ENCODE measurements at regions not wholly inside any gene's neighbourhood (a gene's known extent, or its start where the extent isn't known, plus 50 kb on each side); places are given as distances from the start of the nearest gene placed in this dataset.

- BruUV-seq (replicated peaks) = no TSS peak
- Histone ChIP-seq H3K4me1 (ENCODE audit: insufficient read depth, low read length, poor library complexity, severe bottlenecking) (no peaks in the 10 kb centered on the region), H3K36me3 (ENCODE audit: insufficient read depth, low read length, poor library complexity, severe bottlenecking) (no peaks in the 10 kb centered on the region), H3K27me3 (replicated peaks; ENCODE audit: insufficient read depth, low read depth, low read length, poor library complexity) (no peaks in the 10 kb centered on the region), H3K27ac (ENCODE audit: low read depth, low read length, poor library complexity, severe bottlenecking) (no peak overlapping the region), H3K4me3 (ENCODE audit: low read depth, low read length, poor library complexity, severe bottlenecking) (no peak overlapping the region), H3K9me3 (ENCODE audit: low read depth, low read length, poor library complexity, severe bottlenecking) (no peaks in the 10 kb centered on the region)
- TF ChIP-seq CTCF (conservative IDR thresholded peaks at IDR 0.05; ENCODE audit: low read depth, low read length) (no peak), EZH2 (IDR thresholded peaks at IDR 0.05; ENCODE audit: borderline replicate concordance, low read depth, low read length, poor library complexity, severe bottlenecking) (no peak)
- ChIA-PET POLR2A (ENCODE audit: low non-redundant PET) (no interaction called here), CTCF (no interaction called here)
- DNase-seq (ENCODE audit: low spot score) = no peak
- intact Hi-C loops (cut with micrococcal nuclease; ENCODE audit: unreplicated experiment) = no loop called here
These were observed 167.6 kb upstream of the COL8A1 start for GRCh38 chr3:99470841-99471240.

- Histone ChIP-seq H3K36me3 (ENCODE audit: insufficient read depth, low read length, poor library complexity, severe bottlenecking) (no peaks in the 10 kb centered on the region), H3K4me3 (ENCODE audit: low read depth, low read length, poor library complexity, severe bottlenecking) (no peak overlapping the region), H3K4me1 (ENCODE audit: insufficient read depth, low read length, poor library complexity, severe bottlenecking) (no peaks in the 10 kb centered on the region), H3K27me3 (replicated peaks; ENCODE audit: insufficient read depth, low read depth, low read length, poor library complexity) (no peaks in the 10 kb centered on the region), H3K9me3 (ENCODE audit: low read depth, low read length, poor library complexity, severe bottlenecking) (no peaks in the 10 kb centered on the region), H3K27ac (ENCODE audit: low read depth, low read length, poor library complexity, severe bottlenecking) (no peak overlapping the region)
- DNase-seq (ENCODE audit: low spot score) = no peak
- CTCF ChIA-PET = no interaction called here
- POLR2A ChIA-PET (ENCODE audit: low non-redundant PET) = no interaction called here
- BruUV-seq (replicated peaks) = no TSS peak
- intact Hi-C loops (cut with micrococcal nuclease; ENCODE audit: unreplicated experiment) = no loop called here
- TF ChIP-seq CTCF (conservative IDR thresholded peaks at IDR 0.05; ENCODE audit: low read depth, low read length) (no peak), EZH2 (IDR thresholded peaks at IDR 0.05; ENCODE audit: borderline replicate concordance, low read depth, low read length, poor library complexity, severe bottlenecking) (no peak)
These were observed 169.5 kb upstream of the COL8A1 start for GRCh38 chr3:99468918-99469317.

- Histone ChIP-seq H3K4me1 (ENCODE audit: insufficient read depth, low read length, poor library complexity, severe bottlenecking) (no peaks in the 10 kb centered on the region), H3K9me3 (ENCODE audit: low read depth, low read length, poor library complexity, severe bottlenecking) (no peaks in the 10 kb centered on the region), H3K36me3 (ENCODE audit: insufficient read depth, low read length, poor library complexity, severe bottlenecking) (no peaks in the 10 kb centered on the region), H3K4me3 (ENCODE audit: low read depth, low read length, poor library complexity, severe bottlenecking) (no peak overlapping the region), H3K27me3 (replicated peaks; ENCODE audit: insufficient read depth, low read depth, low read length, poor library complexity) (no peaks in the 10 kb centered on the region), H3K27ac (ENCODE audit: low read depth, low read length, poor library complexity, severe bottlenecking) (no peak overlapping the region)
- no TSS peak for BruUV-seq (replicated peaks)
- intact Hi-C loops (cut with micrococcal nuclease; ENCODE audit: unreplicated experiment) = no loop called here
- ChIA-PET CTCF (no interaction called here), POLR2A (ENCODE audit: low non-redundant PET) (no interaction called here)
- TF ChIP-seq CTCF (conservative IDR thresholded peaks at IDR 0.05; ENCODE audit: low read depth, low read length) = no peak
- TF ChIP-seq EZH2 (IDR thresholded peaks at IDR 0.05; ENCODE audit: borderline replicate concordance, low read depth, low read length, poor library complexity, severe bottlenecking) = no peak
- DNase-seq (ENCODE audit: low spot score) = no peak
These were observed 171.0 kb upstream of the COL8A1 start for GRCh38 chr3:99467420-99467819.
